Tibial nerve (tissue), 3 donors: ENCODE measurements at regions not wholly inside any gene's neighbourhood (a gene's known extent, or its start where the extent isn't known, plus 50 kb on each side); places are given as distances from the start of the nearest gene placed in this dataset.

ENCODE experiments used
- POLR2A ChIP-seq, 2 donors: fragments of 450-650 bp; IDR thresholded peaks; one replicate each; pipeline ENCODE4 v1.6.1; 2017; ENCODE audit warnings: antibody characterized with exemption in 2 of 2, mild to moderate bottlenecking in 2 of 2, moderate library complexity in 2 of 2
- TF ChIP-seq, protein P1 (sequence below), 5 experiments: fragments of 200-600 bp in 3 of 5; fragments of 450-650 bp in 2 of 5; sonication (generic) in 3 of 5; IDR thresholded peaks; one replicate each; pipeline ENCODE4 v1.5.1; 2016 to 2019; ENCODE audit warnings: antibody characterized with exemption in 5 of 5, mild to moderate bottlenecking in 3 of 5, moderate library complexity in 2 of 5

- TF ChIP-seq, protein P1, sequence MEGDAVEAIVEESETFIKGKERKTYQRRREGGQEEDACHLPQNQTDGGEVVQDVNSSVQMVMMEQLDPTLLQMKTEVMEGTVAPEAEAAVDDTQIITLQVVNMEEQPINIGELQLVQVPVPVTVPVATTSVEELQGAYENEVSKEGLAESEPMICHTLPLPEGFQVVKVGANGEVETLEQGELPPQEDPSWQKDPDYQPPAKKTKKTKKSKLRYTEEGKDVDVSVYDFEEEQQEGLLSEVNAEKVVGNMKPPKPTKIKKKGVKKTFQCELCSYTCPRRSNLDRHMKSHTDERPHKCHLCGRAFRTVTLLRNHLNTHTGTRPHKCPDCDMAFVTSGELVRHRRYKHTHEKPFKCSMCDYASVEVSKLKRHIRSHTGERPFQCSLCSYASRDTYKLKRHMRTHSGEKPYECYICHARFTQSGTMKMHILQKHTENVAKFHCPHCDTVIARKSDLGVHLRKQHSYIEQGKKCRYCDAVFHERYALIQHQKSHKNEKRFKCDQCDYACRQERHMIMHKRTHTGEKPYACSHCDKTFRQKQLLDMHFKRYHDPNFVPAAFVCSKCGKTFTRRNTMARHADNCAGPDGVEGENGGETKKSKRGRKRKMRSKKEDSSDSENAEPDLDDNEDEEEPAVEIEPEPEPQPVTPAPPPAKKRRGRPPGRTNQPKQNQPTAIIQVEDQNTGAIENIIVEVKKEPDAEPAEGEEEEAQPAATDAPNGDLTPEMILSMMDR (IDR thresholded peaks at IDR 0.05): no peak
- no peak for TF ChIP-seq POLR2A (IDR thresholded peaks at IDR 0.05)
Observed at GRCh38 chr6:21402368-21402767, 191.2 kb upstream of the SOX4 start.
